GM12878 (cell line): ENCODE measurements at regions not wholly inside any gene's neighbourhood (a gene's known extent, or its start where the extent isn't known, plus 50 kb on each side); places are given as distances from the start of the nearest gene placed in this dataset.

Experiments used
- BCL11A ChIP-seq: IDR thresholded peaks from 2 replicates; pipeline ENCODE4 v1.6.1; 2011; ENCODE audit warnings: low read depth, low read length
- BHLHE40 ChIP-seq, 2 experiments: fragments of 450-650 bp in 1 of 2; IDR thresholded peaks; 2 replicates each; pipeline ENCODE4 v1.6.1; 2011 to 2017; ENCODE audit warnings: low read depth in 2 of 2, borderline replicate concordance in 1 of 2, improper control_type of control experiment in 1 of 2, low read length in 1 of 2, mild to moderate bottlenecking in 1 of 2
- HDAC2 ChIP-seq: fragments of 200-600 bp; sonication (generic); IDR thresholded peaks from 2 replicates; pipeline ENCODE4 v1.6.1; 2017
- IRF5 ChIP-seq: fragments of 450-650 bp; IDR thresholded peaks from 2 replicates; pipeline ENCODE4 v1.6.1; 2017; ENCODE audit warnings: borderline replicate concordance
- NFYA ChIP-seq: IDR thresholded peaks from 2 replicates; pipeline ENCODE4 v1.6.1; 2011; ENCODE audit warnings: low read depth, mild to moderate bottlenecking, low read length, improper control_type of control experiment, borderline replicate concordance
- RELA ChIP-seq: fragments of 450-650 bp; IDR thresholded peaks from 2 replicates; pipeline ENCODE4 v1.8.0; 2014; ENCODE audit warnings: borderline replicate concordance; ENCODE audit not compliant: partially characterized antibody
- STAT3 ChIP-seq: IDR thresholded peaks from 2 replicates; pipeline ENCODE4 v1.6.1; 2011; ENCODE audit warnings: low read depth, low read length, improper control_type of control experiment
- ZBTB4 ChIP-seq: fragments of 450-650 bp; formaldehyde crosslinking; IDR thresholded peaks from 2 replicates; pipeline ENCODE4 v1.4.0; 2022; ENCODE audit warnings: mild to moderate bottlenecking, moderate library complexity
- ZSCAN29 ChIP-seq: fragments of 450-650 bp; IDR thresholded peaks from 2 replicates; pipeline ENCODE4 v1.6.1; 2017; ENCODE audit warnings: mild to moderate bottlenecking, moderate library complexity

- TF ChIP-seq ZBTB4 (CRISPR knock-in tag), result no peak
- TF ChIP-seq NFYA, result no peak
- TF ChIP-seq RELA, result no peak
- no peak for TF ChIP-seq IRF5
- no peak for TF ChIP-seq STAT3
- no peak for TF ChIP-seq BHLHE40 (IDR thresholded peaks at IDR 0.05; ENCODE audit: borderline replicate concordance in 1 of 2, low read depth in 2 of 2, low read length in 1 of 2)
- no peak for TF ChIP-seq BCL11A
- TF ChIP-seq HDAC2, result no peak
- TF ChIP-seq ZSCAN29, result no peak
These were observed 52.8 kb upstream of the NFE2L3 start (continued) for GRCh38 chr7:26099236-26099635.
